ENCODE measurements at regions not wholly inside any gene's neighbourhood (a gene's known extent, or its start where the extent isn't known, plus 50 kb on each side); places are given as distances from the start of the nearest gene placed in this dataset.
A peak's percentile ranks its signal among the peaks of the same experiment; 100 is the strongest.

DNA sequence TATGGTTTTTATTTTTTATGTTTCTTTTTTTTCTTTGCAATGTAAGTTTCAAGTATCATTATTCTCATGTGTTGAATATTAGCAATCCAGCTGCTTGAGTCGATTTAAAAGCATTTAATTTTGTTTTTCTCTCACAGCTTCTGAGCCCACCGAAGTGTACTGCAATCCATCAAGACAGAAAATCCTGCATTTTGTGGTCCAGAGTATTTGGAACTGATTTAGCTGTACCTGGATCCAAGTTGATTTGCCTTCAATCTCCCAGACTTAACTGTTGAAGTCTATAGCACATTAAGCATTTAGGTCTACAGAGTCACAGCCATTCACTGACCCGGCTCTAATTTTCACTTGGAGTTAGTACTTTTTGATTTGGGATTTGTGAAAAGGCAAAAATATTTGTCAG is 622.9 kb upstream of the ADAMTS5 start:
- 21 to 46% (median 26%) methylated on average over 3 of the region's 3 CpGs for WGBS, 3 donors
- no peaks in the 10 kb centered on the region for H3K4me1 ChIP-seq
- H3K36me3 ChIP-seq (ENCODE audit: insufficient read depth in 1 of 2, low read depth in 1 of 2): no peaks in the 10 kb centered on the region
- TF ChIP-seq, protein P1, sequence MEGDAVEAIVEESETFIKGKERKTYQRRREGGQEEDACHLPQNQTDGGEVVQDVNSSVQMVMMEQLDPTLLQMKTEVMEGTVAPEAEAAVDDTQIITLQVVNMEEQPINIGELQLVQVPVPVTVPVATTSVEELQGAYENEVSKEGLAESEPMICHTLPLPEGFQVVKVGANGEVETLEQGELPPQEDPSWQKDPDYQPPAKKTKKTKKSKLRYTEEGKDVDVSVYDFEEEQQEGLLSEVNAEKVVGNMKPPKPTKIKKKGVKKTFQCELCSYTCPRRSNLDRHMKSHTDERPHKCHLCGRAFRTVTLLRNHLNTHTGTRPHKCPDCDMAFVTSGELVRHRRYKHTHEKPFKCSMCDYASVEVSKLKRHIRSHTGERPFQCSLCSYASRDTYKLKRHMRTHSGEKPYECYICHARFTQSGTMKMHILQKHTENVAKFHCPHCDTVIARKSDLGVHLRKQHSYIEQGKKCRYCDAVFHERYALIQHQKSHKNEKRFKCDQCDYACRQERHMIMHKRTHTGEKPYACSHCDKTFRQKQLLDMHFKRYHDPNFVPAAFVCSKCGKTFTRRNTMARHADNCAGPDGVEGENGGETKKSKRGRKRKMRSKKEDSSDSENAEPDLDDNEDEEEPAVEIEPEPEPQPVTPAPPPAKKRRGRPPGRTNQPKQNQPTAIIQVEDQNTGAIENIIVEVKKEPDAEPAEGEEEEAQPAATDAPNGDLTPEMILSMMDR (IDR thresholded peaks at IDR 0.05): no peak
- ATAC-seq (no peak), DNase-seq (no peak)
- H3K4me3 ChIP-seq: no peak overlapping the region
- no peaks in the 10 kb centered on the region for H3K27me3 ChIP-seq (ENCODE audit: insufficient read depth in 3 of 3, low read length in 2 of 3)
- H3K9me3 ChIP-seq: no peaks in the 10 kb centered on the region
- H3K27ac ChIP-seq: no peak overlapping the region
- intact Hi-C loops (cut with DNase I): loop anchor here in 1 of 2 donors (5.0 kb wide), 1 partner anchor 43 kb away; no protein-coding TSS in a partner anchor

DNA sequence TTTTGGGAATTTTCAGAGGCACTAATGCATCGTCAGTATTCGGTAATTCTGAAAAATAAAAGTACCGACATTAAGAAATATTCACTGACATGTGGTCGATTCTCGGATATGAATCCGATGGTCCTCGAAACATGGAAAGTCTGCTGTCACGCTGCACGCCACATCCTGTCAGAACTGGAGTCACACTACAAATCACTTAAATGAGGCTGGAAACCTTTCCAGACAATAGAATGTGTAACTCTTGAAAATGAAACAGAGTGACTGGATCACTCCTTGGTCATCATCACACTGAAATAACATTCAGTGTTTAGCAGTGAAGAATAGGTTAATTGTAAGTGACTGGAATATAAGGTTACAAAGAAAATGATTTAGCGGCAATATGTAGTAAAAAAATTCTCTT is 620.1 kb upstream of the ADAMTS5 start:
- H3K27ac ChIP-seq: no peak overlapping the region
- H3K36me3 ChIP-seq (ENCODE audit: insufficient read depth in 1 of 2, low read depth in 1 of 2): no peaks in the 10 kb centered on the region
- no peak overlapping the region for H3K4me3 ChIP-seq
- ATAC-seq (peak in 3 of 4 donors; percentile 33 to 56 (median 36)), DNase-seq (no peak)
- intact Hi-C loops (cut with DNase I): loop anchor here in 1 of 2 donors (5.0 kb wide), 1 partner anchor 45 kb away; no protein-coding TSS in a partner anchor
- H3K9me3 ChIP-seq: no peaks in the 10 kb centered on the region
- 52 to 82% (median 70%) methylated on average over 10 of the region's 10 CpGs for WGBS, 3 donors
- TF ChIP-seq, protein P1 (IDR thresholded peaks at IDR 0.05): no peak
- no peaks in the 10 kb centered on the region for H3K27me3 ChIP-seq (ENCODE audit: insufficient read depth in 3 of 3, low read length in 2 of 3)
- no peaks in the 10 kb centered on the region for H3K4me1 ChIP-seq

DNA sequence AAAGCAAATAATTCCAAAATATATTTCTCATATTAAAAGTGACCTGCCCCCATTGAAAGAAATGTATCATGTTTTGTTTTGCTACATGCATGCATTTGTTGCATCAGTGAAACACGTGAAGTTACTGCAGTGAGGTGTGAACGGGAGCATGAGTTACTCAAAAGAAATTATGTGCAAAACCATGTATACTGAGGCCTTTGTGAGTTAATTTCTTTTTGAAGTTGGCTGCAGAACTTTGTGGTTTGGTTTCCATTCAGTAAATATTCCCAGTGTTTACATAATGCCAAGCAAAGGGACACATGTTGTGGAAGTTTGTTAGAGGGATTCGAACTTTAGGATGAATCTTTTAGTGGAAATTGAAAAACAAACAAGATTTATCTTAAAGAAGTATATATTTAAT is 619.4 kb upstream of the ADAMTS5 start:
- Histone ChIP-seq H3K27me3 (ENCODE audit: insufficient read depth in 3 of 3, low read length in 2 of 3) (no peaks in the 10 kb centered on the region), H3K36me3 (ENCODE audit: insufficient read depth in 1 of 2, low read depth in 1 of 2) (no peaks in the 10 kb centered on the region), H3K4me3 (no peak overlapping the region), H3K27ac (no peak overlapping the region), H3K9me3 (no peaks in the 10 kb centered on the region), H3K4me1 (no peaks in the 10 kb centered on the region)
- intact Hi-C loops (cut with DNase I): loop anchor here in 1 of 2 donors (5.0 kb wide), 1 partner anchor 46 kb away; no protein-coding TSS in a partner anchor
- 83 to 90% (median 85%) methylated on average over 3 of the region's 3 CpGs for WGBS, 3 donors
- ATAC-seq (no peak), DNase-seq (no peak)
- TF ChIP-seq, protein P1 (IDR thresholded peaks at IDR 0.05): no peak

DNA sequence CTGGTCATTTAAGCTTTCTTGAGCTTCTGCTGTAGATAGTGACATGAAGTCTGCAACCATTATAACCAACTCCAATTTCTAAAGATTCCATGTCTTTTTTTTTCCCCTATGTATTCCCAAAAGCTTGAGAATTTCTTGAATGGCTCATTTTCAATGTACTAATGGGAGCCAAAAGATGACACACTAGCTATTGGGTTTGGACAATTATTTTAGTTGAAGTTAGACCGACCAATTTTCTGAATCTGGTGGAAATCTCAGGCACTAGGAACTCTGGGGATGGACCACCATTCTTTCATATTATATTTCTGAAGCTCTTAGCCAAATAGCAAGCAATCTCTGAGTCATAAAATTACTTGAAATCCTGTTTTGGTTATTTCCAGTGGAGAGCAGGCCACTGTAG is 617.4 kb upstream of the ADAMTS5 start:
- no peaks in the 10 kb centered on the region for H3K36me3 ChIP-seq (ENCODE audit: insufficient read depth in 1 of 2, low read depth in 1 of 2)
- H3K4me3 ChIP-seq: no peak overlapping the region
- DNase-seq (no peak), ATAC-seq (no peak)
- no peaks in the 10 kb centered on the region for H3K4me1 ChIP-seq
- TF ChIP-seq, protein P1 (IDR thresholded peaks at IDR 0.05): no peak
- H3K9me3 ChIP-seq: no peaks in the 10 kb centered on the region
- intact Hi-C loops (cut with DNase I): no loop called here
- 33 to 59% (median 37%) methylated on average over 1 of the region's 1 CpG for WGBS, 3 donors
- H3K27me3 ChIP-seq (ENCODE audit: insufficient read depth in 3 of 3, low read length in 2 of 3): no peaks in the 10 kb centered on the region
- H3K27ac ChIP-seq: no peak overlapping the region

DNA sequence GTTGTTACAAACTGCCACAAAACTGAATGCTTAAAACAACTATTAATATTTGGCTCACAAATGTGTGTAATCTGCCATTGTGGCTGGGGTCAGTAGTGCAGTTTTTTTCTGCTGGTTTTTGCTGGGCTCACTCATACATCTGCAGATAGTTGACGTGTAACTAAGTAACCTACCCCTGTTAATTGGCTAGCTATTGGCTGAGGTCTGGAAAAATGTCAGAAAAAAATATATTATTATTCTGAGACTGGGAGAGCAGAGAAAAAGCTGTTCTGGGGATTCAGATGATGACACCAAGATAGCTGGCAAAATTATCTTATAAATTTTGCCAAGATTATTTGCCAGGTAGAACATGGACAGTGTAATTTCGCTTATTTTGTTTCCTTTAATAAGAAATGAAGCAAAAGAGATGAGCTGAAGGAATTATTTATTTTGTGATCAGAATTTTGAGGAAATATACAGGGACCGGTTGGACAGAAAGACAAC is 616.1 kb upstream of the ADAMTS5 start:
- H3K9me3 ChIP-seq: no peaks in the 10 kb centered on the region
- no peak overlapping the region for H3K27ac ChIP-seq
- H3K4me1 ChIP-seq: no peaks in the 10 kb centered on the region
- DNase-seq (no peak), ATAC-seq (no peak)
- H3K36me3 ChIP-seq (ENCODE audit: insufficient read depth in 1 of 2, low read depth in 1 of 2): no peaks in the 10 kb centered on the region
- no peaks in the 10 kb centered on the region for H3K27me3 ChIP-seq (ENCODE audit: insufficient read depth in 3 of 3, low read length in 2 of 3)
- H3K4me3 ChIP-seq: no peak overlapping the region
- TF ChIP-seq, protein P1 (IDR thresholded peaks at IDR 0.05): no peak
- 44 to 78% (median 50%) methylated on average over 3 of the region's 3 CpGs for whole genome bisulfite sequencing, 3 donors
- intact Hi-C loops (cut with DNase I): no loop called here

Measured in psoas muscle (tissue), 7 donors.